B cell (primary cell): ENCODE measurements at regions not wholly inside any gene's neighbourhood (a gene's known extent, or its start where the extent isn't known, plus 50 kb on each side); places are given as distances from the start of the nearest gene placed in this dataset.

Experiments used
- ATAC-seq: fragments of 200-7000 bp; cut with Tn5 transposase; one replicate; pipeline ENCODE4 v1.10.0; 2021; ENCODE audit warnings: low read depth, mild to moderate bottlenecking, moderate number of reproducible peaks, moderate library complexity
- CTCF ChIA-PET: fragments of 350-600 bp; sonication (Branson Sonifier 250); formaldehyde crosslinking; loops from one replicate; lab custom pipeline; 2021; ENCODE audit warnings: antibody characterized with exemption, inconsistent platforms; lab: Charles Lee
- POLR2A ChIA-PET: fragments of 350-600 bp; sonication (Branson Sonifier 250); formaldehyde crosslinking; loops from one replicate; lab custom pipeline; 2021; ENCODE audit warnings: antibody characterized with exemption; lab: Charles Lee
- DNase-seq: peaks from one replicate; pipeline ENCODE4 v3.0.0; 2013
- H2AFZ ChIP-seq: 2 replicates; pipeline ENCODE4 v1.6.1; 2012; ENCODE audit warnings: mild to moderate bottlenecking, low read depth, low read length; ENCODE audit not compliant: insufficient read depth, poor library complexity, severe bottlenecking
- H3K27ac ChIP-seq, 2 donors: 1 replicate in 1 of 2; 2 replicates in 1 of 2; pipeline ENCODE4 v1.5.1; 2012 to 2013; ENCODE audit warnings: low read length in 2 of 2, mild to moderate bottlenecking in 2 of 2, moderate library complexity in 1 of 2
- H3K27me3 ChIP-seq, 4 experiments: fragments of 200-600 bp in 1 of 4; sonication (generic) in 1 of 4; replicated peaks in 1 of 4; 1 replicate in 2 of 4; 2 replicates in 2 of 4; pipeline versions ENCODE4 v1.6.1 to v1.7.0; 2013 to 2016; ENCODE audit warnings: low read length in 3 of 4, mild to moderate bottlenecking in 2 of 4, mixed read lengths in 1 of 4, moderate library complexity in 1 of 4; ENCODE audit not compliant: insufficient read depth in 4 of 4, control insufficient read depth in 3 of 4; ENCODE audit errors: control extremely low read depth in 1 of 4
- H3K36me3 ChIP-seq, 2 experiments: replicated peaks in 1 of 2; 1 replicate in 1 of 2; 2 replicates in 1 of 2; pipeline versions ENCODE4 v1.6.1 to v1.7.1; 2013; ENCODE audit warnings: low read length in 1 of 2; ENCODE audit not compliant: insufficient read depth in 2 of 2, control insufficient read depth in 1 of 2; ENCODE audit errors: control extremely low read depth in 1 of 2, extremely low read depth in 1 of 2
- H3K4me1 ChIP-seq, 2 donors: fragments of 200-600 bp in 1 of 2; sonication (generic) in 1 of 2; 1 replicate in 1 of 2; 2 replicates in 1 of 2; pipeline versions ENCODE4 v1.5.1 to v1.6.1; 2013 to 2017; ENCODE audit warnings: low read length in 2 of 2; ENCODE audit not compliant: control insufficient read depth in 2 of 2, insufficient read depth in 2 of 2
- H3K4me2 ChIP-seq: replicated peaks from 2 replicates; pipeline ENCODE3; 2012; ENCODE audit warnings: mild to moderate bottlenecking, low read depth, low read length; ENCODE audit not compliant: poor library complexity, severe bottlenecking
- H3K4me3 ChIP-seq, 5 experiments: fragments of 200-600 bp in 1 of 5; sonication (generic) in 1 of 5; 1 replicate in 3 of 5; 2 replicates in 2 of 5; pipeline versions ENCODE4 v1.5.1 to v1.7.0; 2011 to 2016; ENCODE audit warnings: low read length in 4 of 5, mild to moderate bottlenecking in 4 of 5, low read depth in 2 of 5, control low read depth in 1 of 5, moderate library complexity in 1 of 5; ENCODE audit not compliant: insufficient read depth in 1 of 5; ENCODE audit errors: control extremely low read depth in 1 of 5, extremely low read depth in 1 of 5
- H3K79me2 ChIP-seq: fragments of 200-600 bp; sonication (generic); one replicate; pipeline ENCODE4 v1.6.0; 2016; ENCODE audit warnings: low read length; ENCODE audit not compliant: control insufficient read depth, insufficient read depth
- H3K9ac ChIP-seq: fragments of 200-600 bp; sonication (generic); 2 replicates; pipeline ENCODE4 v1.6.1; 2017; ENCODE audit warnings: mild to moderate bottlenecking, low read length, moderate library complexity
- H3K9me3 ChIP-seq, 3 donors: one replicate each; pipeline versions ENCODE4 v1.6.1 to v1.7.1; 2013; ENCODE audit warnings: low read length in 2 of 3; ENCODE audit not compliant: control insufficient read depth in 2 of 3, insufficient read depth in 1 of 3; ENCODE audit errors: control extremely low read depth in 1 of 3
- H4K20me1 ChIP-seq: 2 replicates; pipeline ENCODE4 v1.6.0; 2012; ENCODE audit warnings: mild to moderate bottlenecking, low read length; ENCODE audit not compliant: insufficient read depth, control insufficient read depth, poor library complexity, severe bottlenecking
- H3K27ac Mint-ChIP-seq: one replicate; pipeline ENCODE4 v1.8.0; 2021; ENCODE audit warnings: mixed read lengths
- H3K27me3 Mint-ChIP-seq: one replicate; pipeline ENCODE4 v1.8.0; 2021; ENCODE audit warnings: mixed read lengths
- H3K4me1 Mint-ChIP-seq: one replicate; pipeline ENCODE4 v1.8.0; 2021; ENCODE audit warnings: mixed read lengths
- H3K4me3 Mint-ChIP-seq: one replicate; pipeline ENCODE4 v1.8.0; 2021; ENCODE audit warnings: mixed read lengths
- H3K9me3 Mint-ChIP-seq: one replicate; pipeline ENCODE4 v1.8.0; 2022; ENCODE audit warnings: mixed read lengths; ENCODE audit not compliant: insufficient read depth
- EZH2 ChIP-seq: IDR thresholded peaks from 2 replicates; pipeline ENCODE4 v1.6.1; 2012; ENCODE audit warnings: borderline replicate concordance, low read depth, mild to moderate bottlenecking, moderate library complexity, low read length; ENCODE audit not compliant: insufficient read depth, poor library complexity, severe bottlenecking
- WGBS: methylation state at CpG from one replicate; pipeline ENCODE4 v1.1.5; 2013; ENCODE audit warnings: missing lambda C conversion rate; ENCODE audit not compliant: insufficient coverage; 5-methylcytosine and 5-hydroxymethylcytosine counted together
- intact Hi-C: fragments of 100-400 bp; cut with micrococcal nuclease; formaldehyde crosslinking; loops from one replicate; pipeline ENCODE4 v1.10.0; 2022
- TF ChIP-seq, protein P1 (sequence below): fragments of 200-600 bp; IDR thresholded peaks from one replicate; pipeline ENCODE4 v1.8.0; 2022; ENCODE audit warnings: antibody characterized with exemption, mild to moderate bottlenecking

DNA sequence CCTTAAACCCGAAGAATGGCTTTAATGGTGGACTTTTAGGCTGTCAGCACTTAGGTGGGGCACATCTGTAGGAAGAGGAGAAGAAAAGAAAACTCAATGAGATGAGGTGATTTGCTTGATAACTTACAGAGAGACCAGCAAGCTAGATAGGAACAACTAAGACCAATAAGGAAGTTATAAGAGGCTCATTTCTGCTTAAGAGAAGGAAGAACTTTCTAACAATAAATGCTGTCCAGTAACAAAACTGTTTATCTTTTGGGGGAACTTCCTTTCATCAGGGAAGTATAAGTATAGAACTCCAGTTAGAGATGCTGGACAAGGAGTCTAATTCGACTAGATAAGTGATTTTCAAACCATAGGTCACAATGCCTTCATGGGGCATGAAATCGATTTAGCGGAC, 107.2 kb upstream of the SIRPA start:
- DNase-seq (no peak), ATAC-seq (no peak)
- Histone ChIP-seq H3K9me3 (no peaks in the 10 kb centered on the region), H3K4me2 (no peak overlapping the region), H3K9ac (no peak overlapping the region), H3K27me3 (peaks cover 0 to 26% (median 12%) of the 10 kb centered on the region in 4 experiments), H3K4me1 (peaks cover 6 to 14% of the 10 kb centered on the region in 2 donors), H3K4me3 (no peak overlapping the region), H3K36me3 (no peaks in the 10 kb centered on the region), H2AFZ (no peak overlapping the region), H3K79me2 (no peaks in the 10 kb centered on the region), H4K20me1 (no peaks in the 10 kb centered on the region), H3K27ac (no peak overlapping the region)
- intact Hi-C loops: no loop called here
- peaks cover 59% of the 10 kb centered on the region for H3K27me3 Mint-ChIP-seq
- CTCF ChIA-PET: no interaction called here
- no peaks in the 10 kb centered on the region for H3K9me3 Mint-ChIP-seq
- POLR2A ChIA-PET: no interaction called here
- peaks cover 9% of the 10 kb centered on the region for H3K4me1 Mint-ChIP-seq
- 78% methylated on average over 4 of the region's 4 CpGs for WGBS
- H3K27ac Mint-ChIP-seq: no peak overlapping the region
- TF ChIP-seq EZH2: no peak
- TF ChIP-seq, protein P1, sequence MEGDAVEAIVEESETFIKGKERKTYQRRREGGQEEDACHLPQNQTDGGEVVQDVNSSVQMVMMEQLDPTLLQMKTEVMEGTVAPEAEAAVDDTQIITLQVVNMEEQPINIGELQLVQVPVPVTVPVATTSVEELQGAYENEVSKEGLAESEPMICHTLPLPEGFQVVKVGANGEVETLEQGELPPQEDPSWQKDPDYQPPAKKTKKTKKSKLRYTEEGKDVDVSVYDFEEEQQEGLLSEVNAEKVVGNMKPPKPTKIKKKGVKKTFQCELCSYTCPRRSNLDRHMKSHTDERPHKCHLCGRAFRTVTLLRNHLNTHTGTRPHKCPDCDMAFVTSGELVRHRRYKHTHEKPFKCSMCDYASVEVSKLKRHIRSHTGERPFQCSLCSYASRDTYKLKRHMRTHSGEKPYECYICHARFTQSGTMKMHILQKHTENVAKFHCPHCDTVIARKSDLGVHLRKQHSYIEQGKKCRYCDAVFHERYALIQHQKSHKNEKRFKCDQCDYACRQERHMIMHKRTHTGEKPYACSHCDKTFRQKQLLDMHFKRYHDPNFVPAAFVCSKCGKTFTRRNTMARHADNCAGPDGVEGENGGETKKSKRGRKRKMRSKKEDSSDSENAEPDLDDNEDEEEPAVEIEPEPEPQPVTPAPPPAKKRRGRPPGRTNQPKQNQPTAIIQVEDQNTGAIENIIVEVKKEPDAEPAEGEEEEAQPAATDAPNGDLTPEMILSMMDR: no peak
- H3K4me3 Mint-ChIP-seq: no peak overlapping the region

DNA sequence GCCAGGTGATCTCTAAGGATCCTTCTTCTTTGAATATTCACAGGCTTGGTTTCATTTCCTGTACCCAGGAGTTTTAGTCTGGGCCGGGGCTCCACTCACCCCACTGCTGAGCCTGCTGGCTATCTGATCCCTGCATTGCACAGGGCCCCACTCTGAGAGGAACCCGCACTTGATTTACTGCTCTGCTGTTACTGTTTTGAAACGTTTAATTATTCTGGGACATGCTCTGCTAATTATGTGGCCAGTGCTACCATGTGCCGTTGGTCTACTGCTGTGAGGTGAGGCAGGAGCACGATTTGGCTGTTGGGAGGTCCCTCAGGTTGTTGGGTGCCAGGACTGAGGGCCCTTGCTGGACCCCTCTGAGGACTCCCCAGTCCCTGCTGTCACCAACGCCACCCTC, 108.7 kb upstream of the SIRPA start:
- intact Hi-C loops: no loop called here
- H3K4me1 ChIP-seq: peaks cover 7 to 17% of the 10 kb centered on the region in 2 donors
- ChIA-PET POLR2A (no interaction called here), CTCF (interaction anchor here (1.3 to 1.4 kb wide), 2 partner anchors 15 to 22 kb away, joined by 3 to 5 read pairs; no protein-coding TSS in a partner anchor)
- peaks cover 0 to 26% (median 12%) of the 10 kb centered on the region in 4 experiments for H3K27me3 ChIP-seq
- H3K9me3 ChIP-seq: no peaks in the 10 kb centered on the region
- H3K27ac Mint-ChIP-seq: no peak overlapping the region
- WGBS: 21% methylated on average over 6 of the region's 6 CpGs
- H3K9me3 Mint-ChIP-seq: no peaks in the 10 kb centered on the region
- no peak overlapping the region for H3K4me2 ChIP-seq
- no peak overlapping the region for H3K4me3 Mint-ChIP-seq
- H3K27ac ChIP-seq: no peak overlapping the region
- no peak overlapping the region for H3K9ac ChIP-seq
- no peaks in the 10 kb centered on the region for H3K79me2 ChIP-seq
- ATAC-seq (no peak), DNase-seq (no peak)
- no peak for TF ChIP-seq EZH2
- TF ChIP-seq, protein P1: no peak
- no peaks in the 10 kb centered on the region for H4K20me1 ChIP-seq
- H3K4me1 Mint-ChIP-seq: peaks cover 9% of the 10 kb centered on the region
- no peak overlapping the region for H2AFZ ChIP-seq
- H3K27me3 Mint-ChIP-seq: peaks cover 60% of the 10 kb centered on the region
- no peaks in the 10 kb centered on the region for H3K36me3 ChIP-seq
- H3K4me3 ChIP-seq: no peak overlapping the region
